H4 (cell line): ENCODE measurements at regions not wholly inside any gene's neighbourhood (a gene's known extent, or its start where the extent isn't known, plus 50 kb on each side); places are given as distances from the start of the nearest gene placed in this dataset.

Experiments used
- DNase-seq: peaks from one replicate; pipeline ENCODE4 v3.0.0-alpha.2; 2015; ENCODE audit warnings: low spot score

DNA sequence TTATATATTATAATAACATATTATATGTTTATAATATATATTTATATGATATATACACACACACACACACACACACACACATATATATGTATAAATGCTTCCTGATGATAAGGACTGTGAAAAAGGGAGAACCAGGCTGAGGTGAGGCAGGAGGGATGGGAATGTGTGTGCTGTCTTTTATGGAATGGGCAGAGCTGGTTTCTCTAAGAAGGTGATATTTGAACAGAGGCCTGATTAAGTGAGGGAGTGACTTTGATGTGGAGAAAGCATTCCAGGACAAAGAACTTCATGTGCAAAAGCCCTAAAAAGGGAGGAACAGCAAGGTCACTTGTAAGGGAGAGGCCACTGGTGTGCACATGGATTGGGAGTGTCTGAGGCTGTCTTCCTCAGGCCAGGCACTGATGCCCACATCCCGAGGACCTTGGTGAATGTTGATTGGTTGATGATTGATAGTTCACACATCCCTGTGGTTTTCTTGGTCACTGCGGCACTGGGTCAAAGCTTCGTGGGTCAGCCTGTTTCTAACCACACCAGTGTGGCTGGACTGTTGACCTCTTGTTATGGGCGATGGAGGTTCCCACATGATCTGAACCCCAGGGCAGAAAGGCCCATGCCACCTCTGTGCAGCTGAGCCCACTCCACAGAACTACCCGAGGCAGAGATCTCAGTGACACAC lies 196.9 kb downstream of the MYCN start:
- no peak for DNase-seq

DNA sequence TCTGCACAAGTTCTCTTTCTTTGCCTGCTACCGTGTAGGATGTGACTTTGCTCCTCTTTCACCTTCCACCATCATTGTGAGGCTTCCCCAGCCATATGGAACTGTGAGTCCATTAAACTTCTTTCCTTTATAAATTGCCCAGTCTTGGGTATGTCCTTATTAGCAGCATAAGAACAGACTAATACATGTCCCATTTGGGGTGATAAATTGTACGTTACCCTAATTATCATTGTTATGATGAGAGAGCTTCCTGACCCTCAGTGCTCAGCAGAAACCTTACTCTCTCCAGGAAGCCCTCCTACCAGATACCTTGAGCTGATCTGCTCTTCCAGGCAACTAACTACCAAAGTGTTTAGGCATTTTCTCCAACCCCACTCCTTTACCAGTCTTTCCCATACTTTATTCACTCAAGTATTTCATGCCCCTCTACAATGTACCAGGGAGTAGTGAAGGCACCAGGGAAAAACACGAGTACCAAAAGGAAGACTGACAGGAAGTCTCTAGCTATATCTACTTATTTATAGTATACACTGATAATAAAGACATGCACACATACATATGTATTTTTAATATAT lies 196.2 kb downstream of the MYCN start:
- no peak for DNase-seq

DNA sequence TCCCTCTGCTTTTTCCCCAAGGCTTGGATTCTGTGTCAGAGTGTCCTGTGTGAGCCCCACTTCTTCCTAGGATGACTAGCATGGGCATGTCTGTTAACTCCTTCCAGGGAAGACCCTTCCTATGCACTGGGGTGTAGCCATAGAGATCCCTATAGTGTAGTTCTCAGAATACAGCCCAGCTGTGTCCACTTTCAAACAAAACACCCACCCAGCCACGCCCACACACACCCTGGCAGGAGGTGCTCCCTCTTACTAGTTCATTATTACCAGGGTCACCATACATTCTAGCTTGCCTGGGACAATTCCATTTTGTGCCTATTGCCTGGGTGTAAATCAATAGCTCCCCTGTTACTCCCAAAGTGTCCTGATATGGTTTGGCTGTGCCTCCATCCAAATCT lies 195.6 kb downstream of the MYCN start:
- no peak for DNase-seq

DNA sequence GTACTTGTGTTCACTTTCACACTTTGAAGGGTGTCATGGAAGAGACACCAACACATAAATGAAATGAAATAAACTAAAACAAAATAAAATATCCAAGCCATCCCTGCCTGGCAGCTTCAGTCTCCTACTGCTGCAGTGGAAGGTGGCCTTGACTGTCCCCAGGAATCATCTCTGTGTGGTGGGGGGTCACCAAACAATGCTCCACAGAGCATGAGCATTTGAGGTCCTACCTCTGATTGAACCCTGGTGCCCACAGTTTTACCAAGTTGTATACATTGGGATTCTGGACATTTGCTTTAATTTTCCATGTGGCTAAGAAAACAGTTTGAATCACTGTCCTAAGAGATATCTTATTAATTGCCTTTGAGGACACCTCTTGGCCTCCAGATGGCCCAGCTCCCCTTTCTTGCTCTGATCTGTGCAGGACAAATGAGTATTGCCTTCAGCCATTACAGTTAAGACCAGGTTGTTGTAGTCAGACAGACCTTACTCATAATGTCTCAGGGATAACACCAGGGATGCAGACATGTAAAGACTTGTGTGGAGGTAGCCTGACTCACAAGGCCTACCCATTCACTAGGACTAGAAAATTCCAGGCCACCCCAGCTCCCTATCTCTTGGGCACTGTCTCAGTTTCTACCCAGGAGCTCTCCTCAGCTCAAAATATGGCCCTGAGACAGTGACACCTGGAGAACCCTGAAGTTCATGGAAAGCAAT lies 195.0 kb downstream of the MYCN start:
- DNase-seq = no peak

DNA sequence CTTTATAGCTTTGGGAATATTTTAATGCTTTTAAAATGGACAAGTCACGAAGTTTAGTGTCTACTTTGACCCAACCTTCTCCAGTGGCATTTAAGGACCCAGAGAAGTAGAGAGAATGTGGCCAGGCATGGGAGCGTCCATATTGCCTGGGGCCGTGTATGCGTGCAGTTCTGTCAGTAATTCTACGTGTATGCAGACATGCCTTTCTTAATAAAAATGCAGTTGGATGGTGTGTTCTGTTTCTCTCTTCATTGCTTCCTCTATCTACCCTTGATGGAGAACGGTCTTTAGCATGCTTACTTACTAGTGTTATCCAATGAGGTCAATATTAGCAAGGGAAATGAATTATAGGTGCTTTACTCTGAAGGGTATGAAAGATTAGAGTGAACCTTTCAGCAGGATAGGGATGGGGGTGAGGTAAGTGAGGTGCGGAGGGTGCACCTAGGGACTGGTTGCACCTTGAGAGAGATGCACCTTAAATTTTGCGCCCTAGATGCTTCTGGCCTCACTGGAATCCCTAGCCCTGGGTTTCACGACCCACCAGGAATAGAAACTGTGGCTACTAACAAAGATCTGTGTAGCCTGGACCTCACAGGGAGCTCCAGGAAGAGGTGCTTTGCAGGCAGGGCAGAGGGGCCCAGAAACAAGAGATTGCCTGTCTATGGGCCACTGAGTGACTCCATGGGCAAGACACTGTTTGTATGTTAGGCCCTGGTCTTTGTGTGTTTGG lies 194.3 kb downstream of the MYCN start:
- no peak for DNase-seq

DNA sequence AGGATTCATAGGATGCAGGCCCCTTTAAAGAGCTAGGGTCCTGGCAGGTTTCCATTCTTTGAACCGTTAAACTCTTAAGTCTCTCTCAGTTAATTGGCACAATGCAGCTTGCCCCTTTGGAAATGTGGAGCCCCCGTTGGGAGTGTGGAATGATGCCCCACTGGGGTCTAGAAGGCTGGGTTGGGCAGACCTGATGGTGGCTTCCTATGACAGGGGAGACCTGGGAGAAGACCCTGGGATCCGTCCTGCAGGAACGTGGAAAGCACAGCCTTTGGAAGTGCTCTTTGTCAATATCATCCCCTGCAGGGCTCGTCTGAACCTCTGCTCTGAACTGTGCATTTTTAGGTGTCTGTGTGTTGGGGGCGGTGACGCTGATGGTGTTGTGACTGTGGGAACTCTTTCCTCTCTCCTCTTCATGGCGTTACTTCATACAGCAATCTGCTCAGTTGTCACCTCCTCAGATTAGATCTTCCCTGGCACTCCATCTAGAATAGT lies 190.6 kb downstream of the MYCN start:
- DNase-seq = no peak

DNA sequence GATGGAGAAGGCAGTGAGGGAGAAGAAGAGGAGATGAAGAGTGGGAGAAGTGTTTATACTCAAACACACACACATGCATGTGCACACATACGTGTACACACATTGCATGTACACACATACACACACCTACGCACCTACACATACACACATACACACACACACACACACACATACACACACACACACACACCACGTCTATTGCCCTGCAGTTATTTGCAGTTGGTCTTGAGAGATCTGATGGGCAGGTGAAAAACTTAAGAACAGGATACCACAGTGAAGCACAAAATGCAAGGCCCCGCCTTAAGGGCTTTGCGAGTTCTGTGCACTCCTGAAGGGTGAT lies 190.2 kb downstream of the MYCN start:
- DNase-seq = no peak

DNA sequence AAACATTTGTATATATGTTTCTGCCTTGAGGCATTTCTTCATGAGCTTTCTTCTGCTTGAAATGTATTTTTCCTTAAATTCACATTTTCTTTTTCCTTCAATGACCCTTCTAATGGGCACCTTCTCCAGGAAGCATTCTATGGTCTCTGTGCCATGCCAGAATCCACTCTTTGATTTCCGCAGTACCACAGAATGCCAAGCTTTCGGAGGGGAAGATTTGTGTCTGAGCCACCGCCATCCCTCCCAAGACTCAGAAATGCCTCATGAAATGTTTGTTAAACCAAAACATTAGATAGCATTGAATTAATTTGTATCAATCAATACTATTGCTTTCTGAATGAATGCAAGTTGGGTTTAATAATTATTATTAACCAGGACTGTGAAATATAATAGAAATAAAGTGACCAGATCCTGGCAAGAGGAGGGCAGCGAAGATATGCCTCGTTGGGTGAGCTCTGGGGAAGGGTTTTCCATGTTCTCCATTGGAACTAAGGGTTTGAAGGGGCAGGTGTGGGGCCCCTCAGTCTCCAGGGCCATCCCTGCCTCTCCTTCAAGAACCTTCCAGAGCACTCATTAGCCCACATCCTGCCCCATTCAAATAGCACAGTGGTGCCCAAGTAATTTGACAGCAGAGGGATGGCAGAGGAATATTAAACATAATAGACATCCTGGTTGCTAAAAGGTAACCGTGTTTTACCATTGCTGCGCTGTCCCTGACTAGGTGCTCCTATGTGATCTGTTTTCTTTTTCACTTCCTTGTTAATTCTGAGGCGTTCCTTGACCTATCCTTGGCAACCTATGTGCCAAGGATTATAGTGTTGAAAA lies 189.6 kb downstream of the MYCN start:
- DNase-seq = no peak

DNA sequence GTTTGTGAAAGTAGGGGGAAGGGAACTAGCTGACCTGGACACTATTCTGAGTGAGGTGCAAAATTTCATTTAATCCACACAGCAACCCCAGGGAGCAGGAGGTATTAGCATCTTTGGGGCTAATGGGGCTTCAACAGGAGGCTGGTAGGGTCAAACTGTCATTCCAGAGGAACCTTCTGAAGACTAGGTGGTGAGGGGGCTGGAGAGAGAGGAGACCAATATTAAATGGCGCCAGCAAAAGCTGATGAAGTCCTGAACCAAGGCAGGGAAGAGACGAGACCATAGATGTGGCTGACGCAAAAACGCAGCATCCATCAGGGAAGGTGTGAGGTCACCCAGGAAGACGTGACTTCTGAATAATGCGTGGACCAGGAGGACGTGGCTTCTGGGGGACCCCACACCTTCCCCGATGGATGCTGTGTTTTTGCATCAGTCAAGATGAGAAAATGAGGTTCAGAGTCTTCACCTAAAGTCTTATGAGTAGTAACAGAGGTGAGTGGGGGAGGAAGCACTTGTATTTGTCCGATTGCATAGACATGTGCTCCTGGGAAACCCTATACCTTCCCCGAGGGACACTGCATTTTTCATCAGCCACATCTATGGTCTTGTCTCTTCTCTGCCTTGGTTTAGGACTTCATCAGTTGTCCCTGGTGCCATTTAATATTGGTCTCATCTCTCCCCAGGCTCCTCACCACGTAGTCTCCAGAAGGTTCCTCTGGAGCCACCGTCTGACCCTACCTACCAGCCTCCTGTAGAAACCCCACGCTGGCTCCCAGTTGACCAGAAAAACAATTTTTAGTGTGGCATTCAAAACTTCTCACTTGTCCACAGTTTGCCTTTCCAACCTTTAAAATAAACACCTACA lies 188.6 kb downstream of the MYCN start:
- no peak for DNase-seq

DNA sequence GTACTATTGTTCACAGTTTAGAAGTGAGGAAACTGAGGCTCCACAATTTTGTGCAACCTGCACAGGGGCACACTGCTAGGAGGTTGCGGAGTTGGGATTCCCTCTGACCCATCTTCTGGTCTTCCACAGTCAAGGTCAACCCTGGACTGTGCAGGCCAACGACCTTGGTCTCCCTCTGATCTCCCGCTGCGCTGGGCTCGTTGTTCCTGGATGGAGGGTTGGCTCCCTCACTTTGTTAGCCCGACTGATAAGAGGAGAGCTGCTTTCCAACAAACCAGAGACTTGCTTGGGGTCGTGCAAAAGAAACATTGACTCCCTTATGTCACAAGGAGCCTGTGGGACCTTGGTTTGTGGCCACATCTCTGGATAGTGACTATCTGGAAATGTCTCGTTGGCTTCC lies 187.6 kb downstream of the MYCN start:
- DNase-seq = no peak

DNA sequence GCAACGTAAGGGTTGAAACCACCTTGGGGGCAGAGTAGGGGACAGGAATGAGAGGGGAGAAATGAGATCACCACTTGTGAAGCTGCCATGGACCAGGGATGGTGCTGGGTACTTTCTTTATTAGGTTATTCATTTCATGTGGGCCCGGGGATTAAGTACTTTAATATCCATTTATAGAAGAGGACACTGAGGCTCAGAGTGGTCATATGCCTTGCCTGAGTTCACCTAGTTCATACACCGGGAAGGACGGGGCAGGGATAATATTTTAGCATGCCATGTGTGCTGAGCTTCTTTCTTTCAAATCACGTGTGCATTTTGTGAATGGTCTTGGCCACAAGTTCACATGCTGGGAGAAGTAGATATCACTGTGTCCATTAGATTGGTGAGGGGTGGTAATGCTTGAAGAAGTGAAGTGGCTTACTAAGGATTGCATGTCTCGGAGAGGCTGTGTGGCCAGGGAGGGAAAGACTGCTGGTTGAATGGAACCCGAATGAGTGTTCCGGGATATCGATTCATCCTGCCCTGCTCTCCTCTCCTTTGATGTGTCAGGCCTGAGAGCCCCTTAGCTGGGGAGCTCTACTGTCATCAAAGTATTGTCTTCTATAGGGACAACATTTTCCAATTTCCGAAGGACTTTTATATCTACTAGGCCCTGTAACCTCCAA lies 187.1 kb downstream of the MYCN start:
- DNase-seq = no peak

DNA sequence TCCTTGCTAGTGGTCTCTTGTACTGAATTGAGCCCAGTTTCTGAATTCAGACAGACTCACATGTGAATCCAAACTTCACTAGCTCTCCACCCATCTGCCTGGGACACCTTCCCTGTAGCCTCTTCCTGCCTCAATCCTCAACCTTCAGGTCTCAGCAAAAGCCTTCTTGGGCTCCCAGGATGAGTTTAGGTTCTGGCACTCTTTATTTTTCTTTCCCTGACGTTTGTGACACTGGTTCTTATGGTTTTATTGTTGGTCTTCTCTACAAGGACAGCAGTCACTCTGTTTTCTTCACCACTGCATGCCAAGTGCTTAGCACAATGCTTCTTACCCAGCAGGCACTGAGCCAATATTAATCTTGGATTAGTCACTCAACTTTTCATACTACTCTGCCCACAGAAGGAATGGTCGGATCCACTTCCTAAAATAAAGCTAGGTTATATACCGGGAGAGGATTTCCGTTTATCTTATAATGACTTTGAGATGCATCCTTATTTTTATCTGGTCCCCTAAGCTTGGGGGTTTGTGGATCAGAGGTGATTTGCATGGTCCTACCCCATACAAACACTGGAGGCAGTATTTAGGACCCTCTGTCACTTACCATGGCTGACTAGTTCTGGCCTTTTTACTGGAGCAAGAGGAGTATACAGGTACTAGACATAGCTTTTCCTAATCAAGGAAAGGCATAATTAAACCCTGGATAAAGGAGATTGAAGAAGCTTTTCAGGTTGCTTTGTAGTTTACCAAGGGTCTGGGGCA lies 186.3 kb downstream of the MYCN start:
- DNase-seq = no peak

DNA sequence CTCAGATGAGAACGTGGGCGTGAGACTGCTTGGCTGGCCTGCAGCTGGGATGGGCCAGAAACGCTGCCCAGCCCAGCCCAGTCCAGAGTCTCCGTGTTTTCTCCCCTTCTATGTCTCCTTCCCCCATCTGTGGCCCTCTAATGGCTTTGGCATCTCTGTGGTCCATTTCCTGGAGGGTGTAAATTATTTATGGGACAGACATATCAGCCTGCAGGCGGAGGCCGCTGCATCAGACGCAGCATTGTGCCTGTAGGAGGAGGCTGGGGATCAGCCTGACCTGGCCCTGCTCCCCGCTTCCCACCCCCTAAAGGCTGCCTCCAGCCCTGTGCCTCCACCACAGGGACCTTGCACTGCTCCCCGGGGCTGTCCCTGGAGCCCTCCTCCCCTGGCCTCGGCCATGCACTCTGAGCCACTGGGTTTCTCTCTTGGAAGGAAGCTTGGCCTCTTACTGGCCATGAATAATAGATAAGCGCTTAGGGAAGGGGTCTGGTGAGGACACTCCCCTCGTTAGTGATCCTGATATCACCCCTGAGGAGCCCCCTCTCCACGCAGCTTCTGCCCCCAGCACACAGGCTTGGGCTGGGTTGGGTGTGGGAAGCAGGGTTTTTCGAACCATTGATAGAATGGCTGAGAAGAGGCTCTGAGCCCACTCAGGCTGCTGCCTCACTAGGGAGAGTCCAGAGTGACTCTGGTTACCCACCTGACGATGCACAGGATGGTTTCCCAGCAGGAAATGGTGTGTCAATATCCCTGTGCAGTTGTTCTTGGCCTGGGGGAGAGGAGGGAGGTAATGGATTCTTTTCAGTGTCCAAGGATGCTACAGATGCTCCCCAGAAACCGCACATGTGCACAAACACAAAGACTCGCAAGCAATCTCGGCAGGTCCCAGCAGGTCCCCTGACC lies 185.5 kb downstream of the MYCN start:
- DNase-seq = no peak

DNA sequence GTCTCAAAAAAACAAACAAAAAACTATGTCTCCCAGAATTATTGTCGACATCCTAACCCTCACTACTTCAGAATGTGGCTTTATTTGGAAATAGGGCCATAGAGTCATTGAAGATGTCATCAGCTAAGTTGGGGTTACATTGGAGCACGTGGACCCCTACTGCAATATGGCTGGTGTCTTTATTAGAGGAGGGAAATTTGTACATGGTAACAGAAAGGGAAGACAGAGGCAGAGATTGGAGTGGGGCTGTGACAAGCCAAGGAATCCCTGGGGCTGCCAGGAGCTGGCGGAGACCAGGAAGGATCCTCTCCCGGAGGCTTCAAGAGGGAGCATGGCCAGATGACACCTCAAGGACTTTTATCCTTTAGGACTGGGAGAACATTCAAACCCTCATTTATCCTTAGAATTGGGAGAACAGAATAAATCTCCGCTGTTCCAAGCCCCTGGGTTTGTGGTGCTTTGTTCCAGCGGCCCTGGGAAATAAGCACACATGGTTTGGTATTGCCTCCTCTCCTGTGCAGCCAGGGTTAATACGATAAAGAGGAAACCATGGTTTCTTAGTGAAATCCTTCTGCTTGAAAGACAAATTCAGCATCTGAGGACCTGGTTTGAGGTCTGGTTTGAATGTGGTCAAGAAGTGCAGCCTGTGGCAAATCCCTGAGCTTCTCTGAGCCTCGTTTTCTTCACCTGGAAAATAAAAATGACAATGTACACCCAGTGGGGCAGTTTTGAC lies 184.7 kb downstream of the MYCN start:
- DNase-seq = no peak

DNA sequence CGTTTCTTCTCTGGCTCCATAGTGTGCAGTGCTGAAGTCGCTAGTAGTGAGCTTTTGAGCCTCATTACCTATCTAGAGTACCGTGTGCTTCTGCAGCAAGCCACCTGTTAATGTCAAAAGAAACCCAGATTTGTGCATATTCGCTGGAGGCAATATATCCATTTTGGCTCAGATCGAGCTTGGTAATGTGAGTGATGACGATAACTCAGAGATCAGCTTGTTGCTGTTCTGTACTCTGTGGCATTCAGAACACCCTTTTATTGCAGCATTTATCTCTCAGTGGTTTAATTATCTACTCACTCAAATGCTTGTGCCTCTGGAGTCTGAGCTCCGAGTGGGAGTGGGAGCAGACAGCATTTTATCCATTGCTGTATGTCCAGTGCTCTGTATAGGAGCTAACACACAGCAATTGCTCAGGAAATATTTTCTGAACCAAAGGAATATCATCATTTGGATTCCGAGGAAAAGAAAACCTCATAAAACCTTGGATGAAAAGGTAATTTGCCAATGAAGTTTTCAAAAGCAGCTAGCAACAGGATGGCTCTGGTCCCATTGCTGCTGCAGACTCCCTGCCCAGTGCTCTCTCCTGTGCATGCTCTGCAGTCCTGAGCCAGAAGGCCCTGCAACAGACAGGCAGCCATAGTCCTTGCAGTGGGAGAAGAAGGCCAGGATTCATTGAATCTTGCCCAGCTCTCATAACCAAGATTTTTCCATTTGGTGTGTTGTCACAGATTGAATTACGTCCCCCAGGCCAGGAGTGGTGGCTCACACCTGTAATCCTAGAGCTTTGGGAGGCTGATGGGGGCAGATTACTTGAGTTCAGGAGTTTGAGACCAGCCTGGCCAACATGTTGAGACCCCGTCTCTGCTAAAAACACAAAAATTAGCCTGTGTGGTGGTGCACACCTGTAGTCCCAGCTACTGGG lies 183.8 kb downstream of the MYCN start:
- no peak for DNase-seq

DNA sequence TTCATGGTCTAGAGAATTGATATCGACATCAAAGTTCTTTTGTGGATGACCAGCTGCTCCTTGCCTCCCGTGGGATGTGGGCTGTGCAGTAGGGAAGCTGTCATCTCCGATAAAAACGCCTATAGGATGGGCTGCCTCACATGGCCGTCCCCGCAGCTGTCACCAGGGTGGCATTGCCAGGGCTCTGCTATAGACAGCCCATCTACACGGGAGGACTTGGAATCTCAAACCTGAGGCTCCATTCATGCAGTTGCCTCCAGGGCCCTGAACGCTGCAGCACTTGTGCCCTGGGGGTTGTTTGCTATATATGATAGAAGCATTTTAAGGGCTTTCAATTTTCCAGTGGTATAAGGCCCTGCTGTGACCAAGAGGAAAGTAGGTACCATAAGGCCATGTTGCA lies 183.1 kb downstream of the MYCN start:
- DNase-seq = no peak

DNA sequence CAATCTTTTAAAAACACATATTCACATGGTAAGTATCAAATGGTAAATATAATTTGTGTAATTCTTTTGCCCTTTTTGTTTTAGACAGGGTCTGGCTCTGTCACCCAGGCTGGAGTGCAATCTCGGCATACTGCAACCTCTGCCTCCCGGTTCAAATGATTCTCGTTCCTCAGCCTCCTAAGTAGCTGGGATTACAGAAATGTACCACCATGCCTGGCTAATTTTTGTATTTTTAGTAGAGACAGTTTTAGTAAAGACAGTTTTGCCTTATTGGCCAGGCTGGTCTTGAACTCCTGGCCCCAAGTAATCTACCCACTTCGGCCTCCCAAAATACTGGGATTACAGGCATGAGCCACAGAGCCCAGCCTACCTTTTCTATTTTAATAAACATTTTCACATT lies 182.2 kb downstream of the MYCN start:
- DNase-seq = no peak
